Suppressor macrophage treated with lipopolysaccharide for 1 hour (primary cell): ENCODE measurements at regions not wholly inside any gene's neighbourhood (a gene's known extent, or its start where the extent isn't known, plus 50 kb on each side); places are given as distances from the start of the nearest gene placed in this dataset.
"Not testable (repeated sequence)": the region's sequence is repeated elsewhere in the genome, so short reads cannot be mapped to it uniquely, and the experiment has no call there.

Experiments used
- DNase-seq, 3 donors: peaks; one replicate each; pipeline ENCODE4 v3.0.0-alpha.2; 2020 to 2022

- DNase-seq: no peak
Measured at GRCh38 chr1:47577303-47578025, 139.6 kb downstream of the FOXD2 start.

- DNase-seq: no peak
Measured at GRCh38 chr1:47578026-47578720, 140.3 kb downstream of the FOXD2 start.

- no peak for DNase-seq
Measured at GRCh38 chr1:47578721-47579419, 141.0 kb downstream of the FOXD2 start.

GRCh38 chr1:47579809-47580208 is 142.0 kb downstream of the FOXD2 start:
- DNase-seq: no peak

- DNase-seq: no peak
Measured at GRCh38 chr1:47580451-47580995, 142.7 kb downstream of the FOXD2 start.

GRCh38 chr1:47582891-47583608 is 145.2 kb downstream of the FOXD2 start:
- DNase-seq: no peak

GRCh38 chr1:47584249-47584648 is 146.4 kb downstream of the FOXD2 start:
- DNase-seq: no peak

- DNase-seq: no peak
Measured at GRCh38 chr1:47585141-47585902, 147.5 kb downstream of the FOXD2 start.

GRCh38 chr1:47587891-47588582 is 150.2 kb downstream of the FOXD2 start:
- DNase-seq: no peak

GRCh38 chr1:47590523-47591225 is 152.8 kb downstream of the FOXD2 start:
- DNase-seq: no peak

- DNase-seq: no peak
Measured at GRCh38 chr1:47591801-47592200, 154.0 kb downstream of the FOXD2 start.

- no peak for DNase-seq
Measured at GRCh38 chr1:47592296-47593012, 154.6 kb downstream of the FOXD2 start.

- no peak for DNase-seq
Measured at GRCh38 chr1:47593013-47593568, 155.2 kb downstream of the FOXD2 start.

GRCh38 chr1:47593598-47594285 is 155.9 kb downstream of the FOXD2 start:
- no peak for DNase-seq

GRCh38 chr1:47594627-47595026 is 156.8 kb downstream of the FOXD2 start:
- DNase-seq: no peak

- no peak for DNase-seq
Measured at GRCh38 chr1:47596328-47596727, 158.5 kb downstream of the FOXD2 start.

GRCh38 chr1:47598357-47598756 is 160.5 kb downstream of the FOXD2 start:
- DNase-seq: no peak

GRCh38 chr1:47599777-47600176 is 161.9 kb downstream of the FOXD2 start:
- DNase-seq: no peak

GRCh38 chr1:47602491-47602890 is 164.6 kb downstream of the FOXD2 start:
- DNase-seq: not testable (repeated sequence)
